Pons (tissue), 1 donor: ENCODE measurements at regions not wholly inside any gene's neighbourhood (a gene's known extent, or its start where the extent isn't known, plus 50 kb on each side); places are given as distances from the start of the nearest gene placed in this dataset.

Experiments
- DNase-seq: peaks from one replicate; pipeline ENCODE4 v3.0.0-alpha.2; 2016; ENCODE audit warnings: low spot score

DNA sequence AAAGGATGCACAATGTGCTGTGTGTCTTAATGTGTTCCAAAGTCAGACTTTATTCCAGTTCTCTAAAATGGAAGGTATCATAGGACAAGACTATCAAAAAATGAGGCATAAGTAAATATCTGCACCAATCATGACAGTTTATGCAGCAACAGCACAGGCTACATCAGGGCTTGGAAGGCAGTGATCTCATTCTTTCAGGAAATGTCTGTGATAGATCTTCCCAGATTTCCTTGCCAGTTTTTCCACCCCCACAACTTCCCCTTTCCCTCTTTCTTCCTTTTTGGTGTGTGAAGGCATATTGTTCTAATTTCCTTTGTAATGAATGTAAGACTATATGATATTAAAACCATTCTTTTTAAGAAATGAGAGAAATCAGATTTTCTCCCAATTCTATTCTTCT lies 326.7 kb downstream of the ATP23 start:
- no peak for DNase-seq

DNA sequence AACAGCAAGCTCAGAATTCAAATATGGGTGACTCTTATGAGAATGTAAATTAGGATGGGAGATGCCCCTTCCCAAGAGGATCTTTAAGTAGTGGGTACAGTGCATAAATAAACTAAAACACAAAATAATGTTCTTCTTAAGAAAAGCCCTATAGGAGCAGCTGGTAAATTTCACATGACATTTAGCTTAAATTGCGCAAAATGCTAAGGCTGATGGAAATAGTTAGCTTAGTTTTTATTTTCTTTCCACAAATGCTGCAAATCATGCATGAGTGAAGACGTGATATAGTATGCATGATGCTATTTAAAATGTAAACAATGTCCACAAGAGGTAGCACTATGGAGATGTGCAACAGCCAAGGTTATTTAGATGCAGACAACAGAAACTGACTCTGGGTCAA lies 328.1 kb downstream of the ATP23 start:
- no peak for DNase-seq

DNA sequence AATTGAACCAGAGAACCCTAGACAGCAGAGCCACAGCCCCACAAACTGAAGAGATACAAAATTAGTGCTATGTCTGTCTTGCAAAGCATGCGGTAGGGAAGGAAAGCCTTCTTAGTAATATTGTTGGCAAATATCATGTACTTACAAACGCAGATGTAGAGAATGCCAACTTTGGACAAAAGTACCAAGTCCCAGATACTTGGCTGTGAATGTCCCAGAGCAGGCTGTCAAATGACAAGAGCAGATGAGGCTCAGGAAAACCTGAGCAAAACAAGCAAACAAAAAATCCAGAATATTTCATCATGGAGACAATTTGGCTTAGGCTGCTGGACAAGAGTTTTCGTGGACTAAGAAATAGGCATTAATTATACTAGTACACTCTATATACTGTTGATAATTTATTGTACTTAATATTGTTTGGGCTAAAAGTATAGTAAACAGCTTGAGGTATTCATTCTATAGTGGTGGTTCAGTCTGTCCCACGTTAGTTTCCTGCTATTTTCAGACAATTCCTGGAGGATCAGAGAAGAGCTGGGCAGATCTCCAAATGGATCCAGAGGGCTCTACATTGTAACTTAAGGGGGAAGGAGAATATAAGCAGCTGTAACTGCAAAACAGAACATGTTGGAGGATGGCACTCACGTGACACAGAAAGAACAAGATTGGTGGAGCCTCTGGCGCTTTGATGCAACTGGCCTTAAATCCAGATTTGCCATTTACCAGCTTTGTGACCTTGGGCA lies 329.8 kb downstream of the ATP23 start:
- no peak for DNase-seq

- DNase-seq: no peak
These were observed 331.1 kb downstream of the ATP23 start for GRCh38 chr12:58272461-58272860.

DNA sequence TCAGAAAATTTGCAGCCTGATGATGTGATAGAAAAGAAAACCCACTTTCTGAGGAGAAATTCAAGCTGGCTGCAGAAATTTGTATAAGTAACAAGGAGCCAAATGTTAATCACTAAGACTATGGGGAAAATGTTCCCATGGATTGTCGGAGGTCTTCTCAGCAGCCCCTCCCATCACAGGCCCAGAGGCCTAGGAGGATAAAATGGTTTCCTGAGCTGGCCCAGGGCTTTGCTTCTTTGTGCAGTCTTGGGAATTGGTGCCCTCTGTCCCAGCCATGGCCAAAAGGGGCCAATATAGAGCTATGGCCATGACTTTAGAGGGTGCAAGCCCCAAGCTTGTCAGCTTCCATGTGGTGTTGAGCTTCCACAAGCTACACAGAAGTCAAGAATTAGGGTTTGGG lies 335.9 kb downstream of the ATP23 start:
- DNase-seq: no peak

DNA sequence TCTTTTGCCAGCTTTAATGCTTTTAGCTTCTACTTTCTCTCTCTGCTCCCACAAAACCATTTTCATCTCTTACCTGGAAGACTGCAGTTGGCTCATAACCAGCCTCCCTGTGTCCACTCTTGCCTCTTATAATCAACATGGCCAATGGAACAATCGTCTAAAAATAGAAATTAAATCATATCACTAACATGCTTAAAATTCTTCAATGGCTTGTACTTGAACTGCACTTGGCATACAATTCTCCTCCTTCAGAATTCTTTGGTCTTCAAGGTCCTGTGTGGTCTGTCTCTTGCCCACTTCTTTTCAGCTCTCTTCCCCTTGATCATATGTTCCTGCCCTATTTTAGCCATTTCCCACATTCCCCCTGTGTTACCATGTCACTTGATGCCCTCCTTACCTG lies 342.2 kb downstream of the ATP23 start:
- no peak for DNase-seq

GRCh38 chr12:58285551-58285950 lies 344.2 kb downstream of the ATP23 start:
- no peak for DNase-seq

DNA sequence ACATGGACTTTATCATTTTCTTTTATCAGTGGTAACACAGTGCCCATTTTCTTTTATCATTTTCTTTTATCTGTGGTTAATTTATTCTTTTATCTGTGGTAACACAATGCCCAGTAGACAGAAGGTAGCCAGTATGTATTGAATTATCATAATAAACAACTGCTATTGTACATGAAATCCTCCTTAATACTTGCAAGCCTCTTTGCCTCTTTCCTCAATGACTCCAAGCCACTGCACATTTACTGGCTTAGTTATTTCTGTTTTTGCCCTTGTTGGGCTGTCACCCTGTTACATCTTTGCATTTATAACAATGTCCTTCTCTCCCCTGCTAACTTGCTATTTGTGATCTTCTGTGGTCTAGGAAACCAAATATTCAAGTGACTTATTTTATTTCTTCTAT lies 345.0 kb downstream of the ATP23 start:
- DNase-seq: no peak

DNA sequence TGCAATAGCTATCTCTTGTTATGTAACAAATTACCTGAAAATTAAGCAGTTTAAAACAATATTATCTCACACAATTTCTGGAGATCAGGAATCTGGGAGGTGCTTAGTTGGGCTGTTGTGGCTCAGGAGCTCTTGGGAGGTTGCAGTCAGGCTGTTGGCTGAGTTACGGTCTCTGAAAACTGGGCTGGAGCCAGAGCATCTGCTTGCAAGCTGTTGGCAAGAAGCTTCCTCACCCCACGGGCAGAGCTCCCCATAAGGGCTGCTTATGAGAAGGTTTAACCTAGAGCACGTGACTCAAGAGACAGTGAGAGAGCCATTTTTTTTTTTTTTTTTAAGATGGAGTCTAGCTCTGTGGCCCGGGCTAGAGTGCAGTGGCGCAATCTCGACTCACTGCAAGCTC lies 346.8 kb downstream of the ATP23 start:
- DNase-seq: no peak

GRCh38 chr12:58291106-58291505 lies 349.7 kb downstream of the ATP23 start:
- DNase-seq: no peak

DNA sequence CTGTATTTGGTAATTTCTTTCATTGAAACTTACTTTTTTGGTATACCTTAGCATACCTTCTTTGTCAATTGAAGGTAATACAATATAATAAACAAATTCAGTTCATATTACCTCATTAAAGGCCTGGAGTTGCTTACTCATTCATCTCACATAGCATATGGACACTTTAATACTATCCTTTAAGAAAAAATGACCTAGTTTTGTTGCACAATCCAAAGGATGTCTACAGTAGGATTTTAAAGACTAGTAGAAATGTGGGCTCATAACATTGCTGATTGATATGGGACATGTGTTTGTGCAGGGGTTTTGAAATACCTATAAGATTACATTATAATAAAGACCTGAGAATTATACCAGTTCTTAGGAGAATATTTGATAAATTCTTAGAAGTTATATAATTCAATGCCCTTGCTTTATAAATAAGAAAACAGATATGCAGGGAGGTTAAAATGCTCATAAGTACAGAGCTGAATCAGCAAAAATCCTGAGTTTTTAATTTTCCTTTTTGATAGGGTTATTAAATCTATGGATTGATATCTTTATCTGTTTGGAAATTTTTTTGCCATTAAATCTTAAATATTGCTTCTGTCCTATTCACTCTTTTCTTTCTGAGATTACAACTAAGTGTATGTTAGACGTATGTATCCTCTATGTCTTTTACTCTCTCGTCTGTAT lies 352.1 kb downstream of the ATP23 start:
- no peak for DNase-seq

- no peak for DNase-seq
These were observed 353.9 kb downstream of the ATP23 start for GRCh38 chr12:58295268-58295667.

- no peak for DNase-seq
These were observed 355.5 kb downstream of the ATP23 start for GRCh38 chr12:58296863-58297262.

DNA sequence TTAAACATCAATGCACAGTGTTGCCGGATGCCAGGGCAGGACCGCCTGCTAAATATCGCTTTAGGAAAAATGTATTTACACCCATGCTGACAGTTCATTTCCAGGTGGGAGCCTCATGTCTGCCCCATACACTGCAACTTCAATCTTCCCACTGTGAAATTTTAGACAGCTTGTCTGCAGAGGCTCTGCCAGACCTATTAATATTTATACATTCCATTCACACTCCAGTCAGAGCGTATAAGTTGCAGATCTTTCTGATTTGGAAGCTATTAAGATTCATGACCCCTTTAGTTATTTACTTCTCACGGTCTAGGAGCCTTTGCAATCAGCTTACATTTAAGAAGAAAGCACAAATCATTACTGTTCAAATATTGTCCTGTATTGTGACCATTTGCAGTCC lies 357.4 kb downstream of the ATP23 start:
- no peak for DNase-seq

DNA sequence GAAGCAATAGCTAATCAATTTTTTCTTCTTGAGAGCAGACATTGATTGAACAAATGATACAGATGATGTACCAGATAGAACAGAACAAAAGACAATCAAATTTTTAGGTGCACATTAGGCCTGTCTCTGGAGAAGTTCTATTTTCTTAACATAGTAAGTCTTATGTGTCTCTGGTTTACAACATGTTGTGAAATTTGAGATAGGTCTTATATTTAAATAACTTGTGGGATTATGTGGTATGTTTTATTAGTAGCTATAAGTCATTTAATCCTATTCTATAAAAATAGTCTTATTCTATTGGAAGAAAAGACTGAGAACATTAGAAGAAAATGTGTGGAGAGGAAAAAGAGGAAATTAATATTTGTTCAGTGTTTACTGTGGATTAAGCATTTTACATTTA lies 358.0 kb downstream of the ATP23 start:
- no peak for DNase-seq

GRCh38 chr12:58301038-58301729 lies 359.8 kb downstream of the ATP23 start:
- DNase-seq: no peak

GRCh38 chr12:58301730-58302122 lies 360.4 kb downstream of the ATP23 start:
- no peak for DNase-seq

GRCh38 chr12:58302487-58303011 lies 361.2 kb downstream of the ATP23 start:
- DNase-seq: no peak

DNA sequence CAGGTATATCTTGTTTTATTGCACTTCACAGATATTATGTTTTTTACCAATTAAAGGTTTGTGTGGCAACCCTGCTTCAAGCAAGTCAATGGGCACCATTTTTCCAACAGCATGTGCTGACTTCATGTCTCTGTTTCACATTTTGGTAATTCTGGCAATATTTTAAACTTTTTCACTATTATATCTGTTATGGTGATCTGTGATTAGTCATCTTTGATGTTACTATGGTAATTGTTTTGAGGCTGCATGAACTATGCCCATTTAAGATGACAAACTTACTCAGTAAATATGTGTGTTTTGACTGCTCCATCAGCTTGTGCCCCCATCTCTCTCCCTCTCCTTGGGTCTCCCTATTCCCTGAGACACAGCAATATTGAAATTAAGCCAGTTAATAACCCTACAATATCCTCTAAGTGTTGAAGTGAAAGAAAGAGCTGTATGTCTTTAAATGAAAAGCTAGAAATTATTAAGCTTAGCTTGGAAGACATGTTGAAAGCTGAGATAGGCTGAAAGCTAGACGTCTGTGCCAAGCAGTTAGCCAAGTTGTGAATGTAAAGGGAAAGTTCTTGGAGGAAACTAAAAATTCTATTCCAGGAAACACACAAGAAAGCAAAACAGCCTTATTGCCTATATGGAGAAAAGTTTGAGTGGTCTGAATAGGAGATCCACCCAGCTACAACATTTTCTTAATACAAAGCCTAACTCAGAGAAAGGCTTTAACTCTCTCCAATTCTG lies 365.1 kb downstream of the ATP23 start:
- no peak for DNase-seq

DNA sequence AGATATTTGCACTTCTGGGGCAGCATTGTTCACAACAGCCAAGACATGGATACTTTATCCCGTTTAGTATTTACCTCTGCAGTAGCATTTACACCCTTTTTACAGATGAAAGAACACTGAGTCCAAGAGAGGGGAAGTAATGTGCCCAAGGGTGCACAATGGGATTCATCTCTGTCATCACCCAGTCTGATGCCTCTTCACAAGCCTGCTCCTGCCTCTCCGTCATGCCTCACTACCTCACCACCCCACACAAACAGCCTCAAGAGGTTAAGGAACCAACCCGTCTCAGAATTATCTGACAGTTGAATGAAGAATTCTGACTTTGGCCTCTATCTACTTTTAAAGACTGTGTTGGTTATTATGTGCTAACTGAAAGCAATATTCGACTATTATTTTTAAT lies 368.4 kb downstream of the ATP23 start:
- no peak for DNase-seq

- no peak for DNase-seq
These were observed 369.0 kb downstream of the ATP23 start for GRCh38 chr12:58310368-58310767.
